DLD1 (cell line): ENCODE measurements at regions not wholly inside any gene's neighbourhood (a gene's known extent, or its start where the extent isn't known, plus 50 kb on each side); places are given as distances from the start of the nearest gene placed in this dataset.

Source experiments
- in situ Hi-C: cut with HindIII; loops from 2 replicates; pipeline ENCODE4 v1.10.0; 2017; ENCODE audit warnings: low sequenced_read_pairs

GRCh38 chr9:97747201-97747965, 50.2 kb upstream of the XPA start:
- in situ Hi-C loops = no loop called here

- in situ Hi-C loops = no loop called here
These were observed 51.4 kb upstream of the XPA start for GRCh38 chr9:97748525-97748924.

GRCh38 chr9:97749928-97750327, 52.8 kb upstream of the XPA start:
- in situ Hi-C loops = no loop called here

- in situ Hi-C loops = no loop called here
These were observed 54.4 kb upstream of the XPA start for GRCh38 chr9:97751531-97751930.

- in situ Hi-C loops = no loop called here
These were observed 55.1 kb upstream of the XPA start for GRCh38 chr9:97752274-97752673.

GRCh38 chr9:97753364-97753763, 56.2 kb upstream of the XPA start:
- in situ Hi-C loops = no loop called here

- in situ Hi-C loops = no loop called here
These were observed 56.8 kb upstream of the XPA start for GRCh38 chr9:97753975-97754374.

- in situ Hi-C loops = no loop called here
These were observed 58.6 kb upstream of the XPA start for GRCh38 chr9:97755618-97756267.

GRCh38 chr9:97756991-97757390, 59.9 kb upstream of the XPA start:
- in situ Hi-C loops = no loop called here

GRCh38 chr9:97758334-97758916, 61.3 kb upstream of the XPA start:
- in situ Hi-C loops = no loop called here

GRCh38 chr9:97759581-97760288, 62.6 kb upstream of the XPA start:
- in situ Hi-C loops = no loop called here

- in situ Hi-C loops = no loop called here
These were observed 64.0 kb upstream of the XPA start for GRCh38 chr9:97761056-97761598.

GRCh38 chr9:97761879-97762278, 64.7 kb upstream of the XPA start:
- in situ Hi-C loops = no loop called here

- in situ Hi-C loops = no loop called here
These were observed 66.7 kb upstream of the XPA start for GRCh38 chr9:97763874-97764273.

- in situ Hi-C loops = loop anchor here (5.0 kb wide), 1 partner anchor 91 kb away; no protein-coding TSS in a partner anchor
These were observed 69.0 kb upstream of the XPA start for GRCh38 chr9:97766092-97766491.

GRCh38 chr9:97766610-97767009, 69.5 kb upstream of the XPA start:
- in situ Hi-C loops = loop anchor here (5.0 kb wide), 1 partner anchor 91 kb away; no protein-coding TSS in a partner anchor

- in situ Hi-C loops = loop anchor here (5.0 kb wide), 1 partner anchor 89 kb away; no protein-coding TSS in a partner anchor
These were observed 70.8 kb upstream of the XPA start for GRCh38 chr9:97767891-97768290.

GRCh38 chr9:97768746-97769145, 71.6 kb upstream of the XPA start:
- in situ Hi-C loops = loop anchor here (5.0 kb wide), 1 partner anchor 89 kb away; no protein-coding TSS in a partner anchor

- in situ Hi-C loops = loop anchor here (5.0 kb wide), 1 partner anchor 88 kb away; no protein-coding TSS in a partner anchor
These were observed 72.1 kb upstream of the XPA start for GRCh38 chr9:97769208-97769607.

GRCh38 chr9:97770808-97771372, 73.8 kb upstream of the XPA start:
- in situ Hi-C loops = no loop called here

GRCh38 chr9:97771641-97772040, 74.5 kb upstream of the XPA start:
- in situ Hi-C loops = no loop called here
